IMR-90 (cell line): ENCODE measurements at regions not wholly inside any gene's neighbourhood (a gene's known extent, or its start where the extent isn't known, plus 50 kb on each side); places are given as distances from the start of the nearest gene placed in this dataset.

ENCODE experiments used
- CEBPB ChIP-seq: IDR thresholded peaks from 2 replicates; pipeline ENCODE4 v1.6.1; 2012; ENCODE audit warnings: low read depth, low read length, improper control_type of control experiment
- MAFK ChIP-seq: IDR thresholded peaks from 2 replicates; pipeline ENCODE4 v1.6.1; 2012; ENCODE audit warnings: low read depth, low read length, improper control_type of control experiment
- MAZ ChIP-seq: IDR thresholded peaks from 2 replicates; pipeline ENCODE4 v1.6.1; 2012; ENCODE audit warnings: low read depth, mild to moderate bottlenecking, low read length, improper control_type of control experiment, moderate library complexity, borderline replicate concordance
- POLR2A ChIP-seq: IDR thresholded peaks from 2 replicates; pipeline ENCODE4 v1.6.1; 2012; ENCODE audit warnings: mild to moderate bottlenecking, low read depth, low read length
- RAD21 ChIP-seq: IDR thresholded peaks from 2 replicates; pipeline ENCODE4 v1.6.1; 2012; ENCODE audit warnings: low read length, improper control_type of control experiment
- RCOR1 ChIP-seq: IDR thresholded peaks from 2 replicates; pipeline ENCODE4 v1.6.1; 2012; ENCODE audit warnings: mild to moderate bottlenecking, low read length, improper control_type of control experiment; ENCODE audit not compliant: insufficient replicate concordance
- RFX5 ChIP-seq: IDR thresholded peaks from 2 replicates; pipeline ENCODE4 v1.8.0; 2012; ENCODE audit warnings: low read depth, mild to moderate bottlenecking, low read length, moderate library complexity
- TF ChIP-seq, protein P1 (sequence below): conservative IDR thresholded peaks from 2 replicates; pipeline ENCODE4 v1.5.1; 2012; ENCODE audit warnings: mild to moderate bottlenecking, low read depth, low read length, improper control_type of control experiment

DNA sequence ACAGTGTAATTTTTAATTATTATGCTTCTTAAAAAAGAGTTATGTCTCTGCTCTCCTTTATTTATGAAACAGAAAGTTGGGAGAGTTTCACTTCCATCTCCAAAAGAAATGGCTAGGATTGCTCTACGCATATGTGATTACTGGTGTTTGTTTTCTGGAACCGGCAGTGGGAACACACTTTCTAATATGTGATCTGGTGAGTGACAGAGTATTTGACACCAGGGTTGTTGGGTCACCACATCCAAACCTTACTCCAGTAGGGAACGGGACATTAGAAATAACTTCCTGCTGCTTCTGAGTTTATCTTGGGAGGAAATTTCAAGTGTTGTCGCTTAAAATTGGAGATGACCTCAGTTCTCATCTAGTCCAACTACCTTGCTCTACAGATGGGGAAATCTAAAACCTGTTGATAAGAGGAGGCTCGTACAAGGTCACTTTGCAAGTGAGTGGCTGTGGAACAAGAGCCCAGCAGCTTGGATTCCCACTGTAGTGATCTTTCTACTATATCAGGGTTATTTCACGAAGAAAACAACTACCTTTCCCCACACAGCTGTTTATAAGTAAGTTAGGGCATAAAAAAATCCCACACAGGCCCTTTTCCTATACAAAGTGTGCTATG lies 108.5 kb downstream of the TTC32 start:
- TF ChIP-seq, protein P1, sequence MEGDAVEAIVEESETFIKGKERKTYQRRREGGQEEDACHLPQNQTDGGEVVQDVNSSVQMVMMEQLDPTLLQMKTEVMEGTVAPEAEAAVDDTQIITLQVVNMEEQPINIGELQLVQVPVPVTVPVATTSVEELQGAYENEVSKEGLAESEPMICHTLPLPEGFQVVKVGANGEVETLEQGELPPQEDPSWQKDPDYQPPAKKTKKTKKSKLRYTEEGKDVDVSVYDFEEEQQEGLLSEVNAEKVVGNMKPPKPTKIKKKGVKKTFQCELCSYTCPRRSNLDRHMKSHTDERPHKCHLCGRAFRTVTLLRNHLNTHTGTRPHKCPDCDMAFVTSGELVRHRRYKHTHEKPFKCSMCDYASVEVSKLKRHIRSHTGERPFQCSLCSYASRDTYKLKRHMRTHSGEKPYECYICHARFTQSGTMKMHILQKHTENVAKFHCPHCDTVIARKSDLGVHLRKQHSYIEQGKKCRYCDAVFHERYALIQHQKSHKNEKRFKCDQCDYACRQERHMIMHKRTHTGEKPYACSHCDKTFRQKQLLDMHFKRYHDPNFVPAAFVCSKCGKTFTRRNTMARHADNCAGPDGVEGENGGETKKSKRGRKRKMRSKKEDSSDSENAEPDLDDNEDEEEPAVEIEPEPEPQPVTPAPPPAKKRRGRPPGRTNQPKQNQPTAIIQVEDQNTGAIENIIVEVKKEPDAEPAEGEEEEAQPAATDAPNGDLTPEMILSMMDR, result no peak
- no peak for TF ChIP-seq POLR2A
- TF ChIP-seq RAD21, result no peak
- TF ChIP-seq RCOR1, result no peak
- no peak for TF ChIP-seq CEBPB
- no peak for TF ChIP-seq MAFK
- TF ChIP-seq MAZ, result no peak
- no peak for TF ChIP-seq RFX5
